ENCODE measurements at regions not wholly inside any gene's neighbourhood (a gene's known extent, or its start where the extent isn't known, plus 50 kb on each side); places are given as distances from the start of the nearest gene placed in this dataset.

- no peak for TF ChIP-seq CTCF (IDR thresholded peaks at IDR 0.05)
- TF ChIP-seq POLR2A (IDR thresholded peaks at IDR 0.05) = no peak
- TF ChIP-seq EP300 (IDR thresholded peaks at IDR 0.05) = no peak
Observed at GRCh38 chr4:116229420-116229819, 856.0 kb downstream of the TRAM1L1 start.
